ENCODE measurements at regions not wholly inside any gene's neighbourhood (a gene's known extent, or its start where the extent isn't known, plus 50 kb on each side); places are given as distances from the start of the nearest gene placed in this dataset.

GRCh38 chr3:27545061-27545460 lies 60.9 kb upstream of the SLC4A7 start:
- Histone ChIP-seq H3K4me1 (ENCODE audit: insufficient read depth) (peaks cover 41% of the 10 kb centered on the region), H3K27me3 (replicated peaks; ENCODE audit: insufficient read depth) (no peaks in the 10 kb centered on the region), H3K27ac (peak overlapping the region; percentile 70), H3F3A (ENCODE audit: insufficient read depth) (peaks cover 30% of the 10 kb centered on the region), H3K4me2 (ENCODE audit: unreplicated experiment) (peak overlapping the region; percentile 31), H3K9ac (peak overlapping the region; percentile 10; the same call in 1 of the 2 replicates), H3K9me2 (ENCODE audit: insufficient read depth) (no peaks in the 10 kb centered on the region), H3K79me2 (ENCODE audit: insufficient read depth) (no peaks in the 10 kb centered on the region), H2AFZ (no peak overlapping the region), H3K36me3 (ENCODE audit: low read depth) (no peaks in the 10 kb centered on the region), H3K4me3 (no peak overlapping the region), H3K9me3 (ENCODE audit: low read depth) (no peaks in the 10 kb centered on the region), H4K20me1 (ENCODE audit: insufficient read depth) (no peaks in the 10 kb centered on the region)
- 0 to 3% methylated on average over 1 of the region's 1 CpG for WGBS, 2 experiments (ENCODE audit: low coverage in 1 of 2, low lambda C conversion rate in 2 of 2, missing lambda C conversion rate in 2 of 2)
- DNase-seq: peak; percentile 57
- TF ChIP-seq EZH2phosphoT487 (IDR thresholded peaks at IDR 0.05; ENCODE audit: insufficient read depth, low read depth) (no peak; the same call in 1 of the 2 replicates), EZH2 (IDR thresholded peaks at IDR 0.05; ENCODE audit: insufficient read depth, poor library complexity, severe bottlenecking) (no peak)
- in situ Hi-C loops (cut with MboI): no loop called here

DNA sequence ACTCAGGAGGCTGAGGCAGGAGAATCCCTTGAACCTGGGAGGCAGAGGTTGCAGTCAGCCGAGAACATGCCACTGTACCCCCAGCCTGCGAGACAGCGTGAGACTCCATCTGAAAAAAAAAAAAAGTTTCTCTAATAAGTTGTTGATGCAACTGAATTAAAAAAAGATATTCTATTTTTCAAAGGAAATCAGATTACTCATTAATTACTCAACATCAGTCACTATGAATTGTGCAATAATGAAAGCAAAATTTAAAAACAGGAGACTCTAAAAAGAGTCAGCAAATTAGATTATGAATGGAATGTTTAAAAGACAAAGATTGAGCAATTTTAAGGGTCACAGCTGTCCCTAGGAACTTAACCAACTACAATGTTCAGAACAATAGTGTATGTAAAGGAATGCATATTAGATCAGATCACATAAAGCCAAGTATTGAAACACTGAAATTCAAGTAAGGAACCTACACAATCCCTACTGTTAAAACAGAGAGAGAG lies 60.2 kb upstream of the SLC4A7 start:
- H3K4me1 ChIP-seq (ENCODE audit: insufficient read depth): peaks cover 41% of the 10 kb centered on the region
- H3K9me2 ChIP-seq (ENCODE audit: insufficient read depth): no peaks in the 10 kb centered on the region
- in situ Hi-C loops (cut with MboI): no loop called here
- H3K9ac ChIP-seq: peak overlapping the region; percentile 55
- WGBS, 2 experiments (ENCODE audit: low coverage in 1 of 2, low lambda C conversion rate in 2 of 2, missing lambda C conversion rate in 2 of 2): 1 to 3% methylated on average over 3 of the region's 3 CpGs
- no peak overlapping the region for H3K4me3 ChIP-seq
- H3K27me3 ChIP-seq (replicated peaks; ENCODE audit: insufficient read depth): no peaks in the 10 kb centered on the region
- H3K9me3 ChIP-seq (ENCODE audit: low read depth): no peaks in the 10 kb centered on the region
- H4K20me1 ChIP-seq (ENCODE audit: insufficient read depth): no peaks in the 10 kb centered on the region
- peaks cover 30% of the 10 kb centered on the region for H3F3A ChIP-seq (ENCODE audit: insufficient read depth)
- H3K4me2 ChIP-seq (ENCODE audit: unreplicated experiment): peak overlapping the region; percentile 31
- no peaks in the 10 kb centered on the region for H3K79me2 ChIP-seq (ENCODE audit: insufficient read depth)
- peak overlapping the region; percentile 70 for H3K27ac ChIP-seq
- TF ChIP-seq EZH2 (IDR thresholded peaks at IDR 0.05; ENCODE audit: insufficient read depth, poor library complexity, severe bottlenecking) (no peak), EZH2phosphoT487 (IDR thresholded peaks at IDR 0.05; ENCODE audit: insufficient read depth, low read depth) (0 out of 2 replicates have a peak, but pooled peaks have one; percentile 22)
- peak; percentile 83 for DNase-seq
- no peaks in the 10 kb centered on the region for H3K36me3 ChIP-seq (ENCODE audit: low read depth)
- H2AFZ ChIP-seq: no peak overlapping the region

DNA sequence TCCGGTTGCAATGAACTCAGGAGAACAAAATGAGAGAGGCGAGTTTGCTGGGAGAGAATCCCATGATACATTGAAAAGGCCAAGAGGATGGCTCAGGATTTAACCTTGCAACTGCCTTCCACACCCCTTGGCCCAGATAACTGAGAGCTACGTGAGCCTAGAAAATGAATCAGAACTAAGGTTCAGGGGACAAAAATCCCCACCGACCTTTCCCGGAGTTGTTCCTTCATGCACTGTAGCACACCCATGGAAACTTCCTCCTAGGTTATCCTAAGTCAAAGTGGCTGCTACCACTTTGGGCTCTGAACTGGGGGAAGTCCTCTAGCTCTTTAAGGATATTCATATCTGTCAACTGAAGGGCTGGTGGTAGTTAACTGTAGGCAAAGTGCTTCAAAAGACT lies 58.3 kb upstream of the SLC4A7 start:
- H3K9ac ChIP-seq: no peak overlapping the region
- H3K9me2 ChIP-seq (ENCODE audit: insufficient read depth): no peaks in the 10 kb centered on the region
- H2AFZ ChIP-seq: peak overlapping the region; percentile 65
- no peak for TF ChIP-seq EZH2 (IDR thresholded peaks at IDR 0.05; ENCODE audit: insufficient read depth, poor library complexity, severe bottlenecking)
- TF ChIP-seq EZH2phosphoT487 (IDR thresholded peaks at IDR 0.05; ENCODE audit: insufficient read depth, low read depth): no peak
- DNase-seq: no peak
- H3K9me3 ChIP-seq (ENCODE audit: low read depth): no peaks in the 10 kb centered on the region
- H3F3A ChIP-seq (ENCODE audit: insufficient read depth): peaks cover 30% of the 10 kb centered on the region
- H3K4me3 ChIP-seq: no peak overlapping the region
- no peaks in the 10 kb centered on the region for H3K36me3 ChIP-seq (ENCODE audit: low read depth)
- H3K4me2 ChIP-seq (ENCODE audit: unreplicated experiment): no peak overlapping the region
- H3K79me2 ChIP-seq (ENCODE audit: insufficient read depth): no peaks in the 10 kb centered on the region
- H3K27me3 ChIP-seq (replicated peaks; ENCODE audit: insufficient read depth): no peaks in the 10 kb centered on the region
- in situ Hi-C loops (cut with MboI): no loop called here
- H4K20me1 ChIP-seq (ENCODE audit: insufficient read depth): no peaks in the 10 kb centered on the region
- H3K4me1 ChIP-seq (ENCODE audit: insufficient read depth): peaks cover 41% of the 10 kb centered on the region
- 0 out of 2 replicates have a peak overlapping the region, but pooled peaks have one; percentile 4 for H3K27ac ChIP-seq
- WGBS, 2 experiments (ENCODE audit: low coverage in 1 of 2, low lambda C conversion rate in 2 of 2, missing lambda C conversion rate in 2 of 2): 29 to 41% methylated on average over 5 of the region's 5 CpGs

- Histone ChIP-seq H3K27me3 (replicated peaks; ENCODE audit: insufficient read depth) (no peaks in the 10 kb centered on the region), H2AFZ (no peak overlapping the region), H3F3A (ENCODE audit: insufficient read depth) (peaks cover 36% of the 10 kb centered on the region), H3K4me1 (ENCODE audit: insufficient read depth) (peaks cover 53% of the 10 kb centered on the region), H3K36me3 (ENCODE audit: low read depth) (no peaks in the 10 kb centered on the region), H3K9me2 (ENCODE audit: insufficient read depth) (no peaks in the 10 kb centered on the region), H4K20me1 (ENCODE audit: insufficient read depth) (no peaks in the 10 kb centered on the region), H3K79me2 (ENCODE audit: insufficient read depth) (no peaks in the 10 kb centered on the region), H3K4me3 (no peak overlapping the region), H3K27ac (no peak overlapping the region), H3K9ac (no peak overlapping the region), H3K4me2 (ENCODE audit: unreplicated experiment) (no peak overlapping the region), H3K9me3 (ENCODE audit: low read depth) (no peaks in the 10 kb centered on the region)
- in situ Hi-C loops (cut with MboI): no loop called here
- no peak for DNase-seq
- WGBS, 2 experiments (ENCODE audit: low coverage in 1 of 2, low lambda C conversion rate in 2 of 2, missing lambda C conversion rate in 2 of 2): 90 to 95% methylated on average over 7 of the region's 7 CpGs
- TF ChIP-seq EZH2 (IDR thresholded peaks at IDR 0.05; ENCODE audit: insufficient read depth, poor library complexity, severe bottlenecking) (no peak), EZH2phosphoT487 (IDR thresholded peaks at IDR 0.05; ENCODE audit: insufficient read depth, low read depth) (no peak)
Measured at GRCh38 chr3:27540231-27540630, 56.0 kb upstream of the SLC4A7 start.
